Osteocyte (in vitro differentiated cells): ENCODE measurements at regions not wholly inside any gene's neighbourhood (a gene's known extent, or its start where the extent isn't known, plus 50 kb on each side); places are given as distances from the start of the nearest gene placed in this dataset.

ENCODE experiments used
- DNase-seq: peaks from one replicate; pipeline ENCODE4 v3.0.0; 2021; ENCODE audit warnings: mixed read lengths; ENCODE audit not compliant: unreplicated experiment; ENCODE audit errors: extremely low spot score
- H3K27ac Mint-ChIP-seq: one replicate; pipeline ENCODE4 v1.8.0; 2021; ENCODE audit warnings: mild to moderate bottlenecking, mixed read lengths; ENCODE audit not compliant: unreplicated experiment
- H3K27me3 Mint-ChIP-seq: one replicate; pipeline ENCODE4 v1.8.0; 2021; ENCODE audit warnings: mixed read lengths; ENCODE audit not compliant: unreplicated experiment
- H3K36me3 Mint-ChIP-seq: one replicate; pipeline ENCODE4 v1.8.0; 2021; ENCODE audit warnings: mixed read lengths; ENCODE audit not compliant: unreplicated experiment
- H3K4me1 Mint-ChIP-seq: one replicate; pipeline ENCODE4 v1.8.0; 2021; ENCODE audit warnings: mixed read lengths; ENCODE audit not compliant: unreplicated experiment
- H3K4me3 Mint-ChIP-seq: one replicate; pipeline ENCODE4 v1.8.0; 2021; ENCODE audit warnings: mild to moderate bottlenecking, moderate library complexity, mixed read lengths; ENCODE audit not compliant: unreplicated experiment
- H3K9me3 Mint-ChIP-seq: one replicate; pipeline ENCODE4 v1.8.0; 2021; ENCODE audit warnings: mixed read lengths; ENCODE audit not compliant: unreplicated experiment
- CTCF ChIP-seq: fragments of 200-600 bp; sonication (generic); IDR thresholded peaks from 2 replicates; pipeline ENCODE4 v1.5.0; 2021; ENCODE audit warnings: antibody characterized with exemption, mild to moderate bottlenecking, moderate library complexity

DNA sequence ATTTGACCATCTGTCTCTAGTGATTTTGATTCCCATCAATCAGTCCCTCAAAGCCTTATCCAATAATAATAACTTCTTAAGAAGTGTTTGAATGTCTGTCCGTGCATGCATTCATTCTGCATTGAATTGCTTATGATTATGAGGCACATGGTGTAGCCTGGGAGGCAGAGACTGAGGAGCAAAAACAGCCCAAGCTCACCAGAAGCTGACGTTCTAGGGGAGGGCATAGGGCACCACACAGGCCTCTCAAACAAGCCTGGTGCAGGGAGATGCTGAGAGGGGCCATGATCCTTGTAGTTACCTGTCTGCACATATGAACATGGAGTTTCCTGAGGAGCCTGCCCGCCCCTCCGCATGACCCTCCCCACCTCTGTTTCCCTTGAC is 89.2 kb upstream of the POMGNT2 start:
- peaks cover 12% of the 10 kb centered on the region for H3K9me3 Mint-ChIP-seq
- H3K27ac Mint-ChIP-seq: no peak overlapping the region
- no peaks in the 10 kb centered on the region for H3K36me3 Mint-ChIP-seq
- no peak for DNase-seq
- H3K27me3 Mint-ChIP-seq: peaks cover 2% of the 10 kb centered on the region
- peaks cover 22% of the 10 kb centered on the region for H3K4me1 Mint-ChIP-seq
- TF ChIP-seq CTCF: no peak
- H3K4me3 Mint-ChIP-seq: no peak overlapping the region

DNA sequence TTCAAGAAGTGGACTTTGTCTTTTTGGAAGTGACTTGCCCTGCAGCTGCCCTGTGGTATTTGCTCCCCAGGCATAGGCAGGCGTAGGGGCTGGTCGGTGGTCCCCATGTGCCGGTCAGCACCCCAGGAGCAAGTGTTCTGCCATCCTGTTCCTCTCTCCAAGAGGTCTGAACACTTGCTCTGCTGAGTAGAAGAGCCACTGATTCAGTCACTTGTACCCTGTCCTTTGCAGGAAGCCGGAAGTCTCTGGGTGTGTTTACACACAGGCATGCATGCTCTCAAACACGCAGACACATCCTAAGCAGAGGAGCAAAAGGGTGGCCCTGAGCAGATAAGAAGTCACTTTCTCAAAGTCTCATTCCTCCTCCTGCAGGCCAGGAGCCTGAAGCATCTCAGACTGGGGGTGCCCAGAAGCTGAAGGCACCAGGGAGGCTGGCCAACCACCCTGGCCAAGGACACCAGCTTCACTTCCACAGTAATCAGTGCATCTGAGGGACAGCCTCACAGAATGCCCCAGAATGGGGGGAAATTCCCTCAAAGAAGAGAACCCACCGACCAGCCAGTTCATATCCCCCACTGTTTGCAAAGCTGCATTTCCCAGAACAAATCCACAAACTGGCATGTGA is 88.7 kb upstream of the POMGNT2 start:
- no peak overlapping the region for H3K27ac Mint-ChIP-seq
- peaks cover 26% of the 10 kb centered on the region for H3K4me1 Mint-ChIP-seq
- H3K4me3 Mint-ChIP-seq: no peak overlapping the region
- peaks cover 7% of the 10 kb centered on the region for H3K9me3 Mint-ChIP-seq
- TF ChIP-seq CTCF: no peak
- no peaks in the 10 kb centered on the region for H3K36me3 Mint-ChIP-seq
- H3K27me3 Mint-ChIP-seq: peaks cover 2% of the 10 kb centered on the region
- DNase-seq: no peak

GRCh38 chr3:43194069-43194468 is 88.2 kb upstream of the POMGNT2 start:
- Mint-ChIP-seq H3K9me3 (peaks cover 3% of the 10 kb centered on the region), H3K4me3 (no peak overlapping the region), H3K36me3 (no peaks in the 10 kb centered on the region), H3K27me3 (peaks cover 2% of the 10 kb centered on the region), H3K27ac (no peak overlapping the region), H3K4me1 (peaks cover 26% of the 10 kb centered on the region)
- no peak for TF ChIP-seq CTCF
- DNase-seq: no peak

DNA sequence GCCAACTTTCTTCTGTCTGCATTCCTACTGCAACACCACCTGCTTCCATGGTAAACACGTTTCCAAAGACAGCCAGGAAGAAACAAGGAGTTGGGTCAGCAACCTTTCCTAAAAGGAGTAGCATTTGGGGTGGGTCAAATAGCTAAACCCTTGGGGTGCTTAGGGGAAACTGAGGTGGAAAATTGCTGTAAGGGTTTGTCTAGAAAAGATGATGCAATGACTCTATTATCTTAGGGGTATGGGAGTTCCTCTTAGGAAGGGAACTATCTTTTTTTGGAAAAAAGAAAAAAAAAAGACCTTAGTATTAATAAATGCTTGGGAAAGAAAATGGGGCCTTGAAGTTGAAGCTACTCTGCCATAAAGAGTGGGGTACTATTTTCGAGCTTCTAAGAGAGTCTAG is 86.1 kb upstream of the POMGNT2 start:
- no peak overlapping the region for H3K4me3 Mint-ChIP-seq
- no peak for DNase-seq
- H3K27me3 Mint-ChIP-seq: no peaks in the 10 kb centered on the region
- no peaks in the 10 kb centered on the region for H3K9me3 Mint-ChIP-seq
- TF ChIP-seq CTCF: no peak
- H3K27ac Mint-ChIP-seq: peak overlapping the region; percentile 55
- H3K4me1 Mint-ChIP-seq: peaks cover 26% of the 10 kb centered on the region
- no peaks in the 10 kb centered on the region for H3K36me3 Mint-ChIP-seq

DNA sequence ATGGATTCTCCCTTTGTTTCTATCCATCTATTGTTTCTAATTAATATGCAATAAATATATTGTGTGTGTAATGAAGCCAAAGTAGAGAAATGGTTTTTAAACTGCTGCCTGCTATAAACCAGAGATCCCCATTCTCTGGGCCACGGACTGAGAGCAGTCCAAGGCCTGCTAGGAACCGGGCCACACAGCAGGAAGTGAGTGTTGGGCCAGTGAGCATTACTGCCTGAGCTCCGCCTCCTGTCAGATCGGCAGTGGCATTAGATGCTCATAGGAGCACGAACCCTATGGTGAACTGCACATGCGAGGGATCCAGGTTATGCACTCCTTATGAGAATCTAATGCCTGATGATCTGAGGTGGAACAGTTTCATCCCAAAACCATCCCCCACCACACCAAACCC is 85.2 kb upstream of the POMGNT2 start:
- no peak overlapping the region for H3K4me3 Mint-ChIP-seq
- no peak for DNase-seq
- no peaks in the 10 kb centered on the region for H3K9me3 Mint-ChIP-seq
- peaks cover 26% of the 10 kb centered on the region for H3K4me1 Mint-ChIP-seq
- TF ChIP-seq CTCF: no peak
- H3K27me3 Mint-ChIP-seq: no peaks in the 10 kb centered on the region
- H3K36me3 Mint-ChIP-seq: no peaks in the 10 kb centered on the region
- no peak overlapping the region for H3K27ac Mint-ChIP-seq
